OCI-LY7 (cell line): ENCODE measurements at regions not wholly inside any gene's neighbourhood (a gene's known extent, or its start where the extent isn't known, plus 50 kb on each side); places are given as distances from the start of the nearest gene placed in this dataset.

Source experiments
- BruUV-seq: library from RNA; stranded (reverse); fragments of 400-500 nt; replicated peaks from 2 replicates; lab custom pipeline; 2021; lab: Mats Ljungman, UMichigan
- CTCF ChIA-PET: fragments of 300-600 bp; sonication (Branson Sonifier 250); formaldehyde crosslinking; loops from one replicate; lab custom pipeline; 2022; ENCODE audit warnings: antibody characterized with exemption; ENCODE audit not compliant: unreplicated experiment; lab: Charles Lee
- POLR2A ChIA-PET: fragments of 300-600 bp; sonication (Branson Sonifier 250); formaldehyde crosslinking; loops from one replicate; lab custom pipeline; 2022; ENCODE audit warnings: antibody characterized with exemption; lab: Charles Lee
- DNase-seq: peaks from one replicate; pipeline ENCODE4 v3.0.0-alpha.2; 2015; ENCODE audit warnings: low spot score
- H2AFZ ChIP-seq: fragments of 200-600 bp; sonication (generic), shearing (Covaris generic); 2 replicates; pipeline ENCODE4 v1.6.1; 2014; ENCODE audit warnings: mild to moderate bottlenecking, antibody characterized with exemption, low read length, moderate library complexity
- H3K27ac ChIP-seq: fragments of 200-600 bp; sonication (generic); 2 replicates; pipeline ENCODE4 v1.5.1; 2014; ENCODE audit warnings: mixed run types, low read depth, mild to moderate bottlenecking, moderate library complexity, low read length, inconsistent platforms; ENCODE audit not compliant: poor library complexity, severe bottlenecking
- H3K36me3 ChIP-seq: fragments of 200-600 bp; sonication (generic); 2 replicates; pipeline ENCODE4 v1.6.1; 2014; ENCODE audit warnings: mild to moderate bottlenecking, antibody characterized with exemption, low read length, moderate library complexity, mixed read lengths; ENCODE audit not compliant: insufficient read depth
- H3K4me1 ChIP-seq: fragments of 200-600 bp; sonication (generic); 2 replicates; pipeline ENCODE4 v1.5.1; 2014; ENCODE audit warnings: mild to moderate bottlenecking, low read length; ENCODE audit not compliant: insufficient read depth, poor library complexity, severe bottlenecking
- H3K4me2 ChIP-seq: fragments of 200-600 bp; sonication (generic); 2 replicates; pipeline ENCODE4 v1.6.1; 2014; ENCODE audit warnings: mild to moderate bottlenecking, low read length
- H3K4me3 ChIP-seq: fragments of 200-600 bp; sonication (generic); 2 replicates; pipeline ENCODE4 v1.5.1; 2014; ENCODE audit warnings: mild to moderate bottlenecking, low read depth, low read length; ENCODE audit not compliant: poor library complexity, severe bottlenecking
- H3K79me2 ChIP-seq: fragments of 200-600 bp; sonication (generic); 2 replicates; pipeline ENCODE4 v1.6.1; 2016; ENCODE audit warnings: low read depth, mild to moderate bottlenecking, low read length, moderate library complexity, mixed read lengths; ENCODE audit not compliant: insufficient read depth
- H3K9me2 ChIP-seq: fragments of 200-600 bp; sonication (generic); 2 replicates; pipeline ENCODE4 v1.6.1; 2016; ENCODE audit warnings: mild to moderate bottlenecking, low read length, mixed read lengths; ENCODE audit not compliant: insufficient read depth
- H3K9me3 ChIP-seq: fragments of 200-600 bp; sonication (generic); 2 replicates; pipeline ENCODE4 v1.6.1; 2014; ENCODE audit warnings: mild to moderate bottlenecking, mixed run types, low read length, mixed read lengths
- H4K20me1 ChIP-seq: fragments of 200-600 bp; sonication (generic); 2 replicates; pipeline ENCODE4 v1.6.1; 2014; ENCODE audit warnings: mild to moderate bottlenecking, antibody characterized with exemption, low read length, moderate library complexity, mixed read lengths; ENCODE audit not compliant: insufficient read depth
- CTCF ChIP-seq: fragments of 200-600 bp; sonication (generic); conservative IDR thresholded peaks from 2 replicates; pipeline ENCODE4 v1.5.1; 2014; ENCODE audit warnings: mild to moderate bottlenecking, antibody characterized with exemption, low read length, moderate library complexity, mixed read lengths
- EZH2phosphoT487 ChIP-seq: fragments of 200-600 bp; sonication (generic); IDR thresholded peaks from 2 replicates; pipeline ENCODE4 v1.6.1; 2018; ENCODE audit warnings: low read depth, borderline replicate concordance, mild to moderate bottlenecking, mixed run types, antibody characterized with exemption, low read length, moderate library complexity, mixed read lengths
- intact Hi-C: fragments of 100-400 bp; cut with micrococcal nuclease; formaldehyde crosslinking; loops from one replicate; pipeline ENCODE4 v1.10.0; 2022; ENCODE audit not compliant: unreplicated experiment

DNA sequence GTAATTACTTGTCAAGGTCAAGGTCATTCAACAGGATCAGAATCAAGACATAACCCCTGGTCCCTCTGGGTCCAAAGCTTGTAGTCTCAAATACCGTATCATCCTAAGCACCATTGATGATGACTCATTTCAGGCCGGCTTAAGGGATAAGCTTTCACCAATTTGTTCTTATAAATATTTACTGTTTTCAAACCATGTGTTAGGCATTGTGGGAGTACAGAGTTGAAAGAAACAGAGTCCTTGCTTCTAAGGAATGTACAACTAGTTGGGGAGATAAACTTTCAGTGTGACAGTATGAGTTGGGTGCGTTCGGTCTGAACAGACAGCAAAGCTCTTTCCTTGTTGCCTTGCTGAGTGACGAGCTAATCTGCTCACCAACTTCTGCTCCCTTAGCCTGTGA is 183.5 kb upstream of the MAF start:
- no peak overlapping the region for H2AFZ ChIP-seq
- no peak overlapping the region for H3K4me3 ChIP-seq
- no peaks in the 10 kb centered on the region for H3K9me2 ChIP-seq
- no peaks in the 10 kb centered on the region for H3K9me3 ChIP-seq
- intact Hi-C loops: no loop called here
- no peaks in the 10 kb centered on the region for H3K36me3 ChIP-seq
- no peak overlapping the region for H3K27ac ChIP-seq
- no peaks in the 10 kb centered on the region for H3K79me2 ChIP-seq
- ChIA-PET CTCF (no interaction called here), POLR2A (no interaction called here)
- no peak for DNase-seq
- no peaks in the 10 kb centered on the region for H3K4me1 ChIP-seq
- no TSS peak for BruUV-seq
- H4K20me1 ChIP-seq: no peaks in the 10 kb centered on the region
- no peak overlapping the region for H3K4me2 ChIP-seq
- no peak for TF ChIP-seq EZH2phosphoT487
- no peak for TF ChIP-seq CTCF

DNA sequence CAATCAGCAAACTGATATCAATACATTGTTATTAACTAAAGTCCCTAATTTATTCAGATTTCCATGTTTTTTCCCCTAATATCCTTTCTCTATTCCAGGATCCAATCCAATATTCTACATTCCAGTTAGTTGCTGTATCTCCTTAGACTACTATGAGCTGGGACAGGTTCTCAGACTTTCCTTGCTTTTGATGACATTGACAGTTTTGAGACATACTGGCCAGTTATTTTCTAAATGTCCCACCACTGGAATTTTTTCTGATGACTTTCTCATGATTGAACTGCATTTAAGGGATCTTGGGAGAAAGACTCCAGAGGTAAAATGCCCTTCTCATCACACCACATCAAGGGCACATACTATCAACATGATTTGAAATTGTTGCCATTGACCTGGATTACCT is 177.1 kb upstream of the MAF start:
- Histone ChIP-seq H3K9me3 (no peaks in the 10 kb centered on the region), H3K36me3 (no peaks in the 10 kb centered on the region), H2AFZ (no peak overlapping the region), H4K20me1 (no peaks in the 10 kb centered on the region), H3K4me1 (no peaks in the 10 kb centered on the region), H3K9me2 (no peaks in the 10 kb centered on the region), H3K27ac (no peak overlapping the region), H3K4me3 (no peak overlapping the region), H3K79me2 (no peaks in the 10 kb centered on the region), H3K4me2 (no peak overlapping the region)
- DNase-seq: no peak
- ChIA-PET CTCF (no interaction called here), POLR2A (no interaction called here)
- TF ChIP-seq CTCF (no peak), EZH2phosphoT487 (no peak)
- intact Hi-C loops: no loop called here
- no TSS peak for BruUV-seq

DNA sequence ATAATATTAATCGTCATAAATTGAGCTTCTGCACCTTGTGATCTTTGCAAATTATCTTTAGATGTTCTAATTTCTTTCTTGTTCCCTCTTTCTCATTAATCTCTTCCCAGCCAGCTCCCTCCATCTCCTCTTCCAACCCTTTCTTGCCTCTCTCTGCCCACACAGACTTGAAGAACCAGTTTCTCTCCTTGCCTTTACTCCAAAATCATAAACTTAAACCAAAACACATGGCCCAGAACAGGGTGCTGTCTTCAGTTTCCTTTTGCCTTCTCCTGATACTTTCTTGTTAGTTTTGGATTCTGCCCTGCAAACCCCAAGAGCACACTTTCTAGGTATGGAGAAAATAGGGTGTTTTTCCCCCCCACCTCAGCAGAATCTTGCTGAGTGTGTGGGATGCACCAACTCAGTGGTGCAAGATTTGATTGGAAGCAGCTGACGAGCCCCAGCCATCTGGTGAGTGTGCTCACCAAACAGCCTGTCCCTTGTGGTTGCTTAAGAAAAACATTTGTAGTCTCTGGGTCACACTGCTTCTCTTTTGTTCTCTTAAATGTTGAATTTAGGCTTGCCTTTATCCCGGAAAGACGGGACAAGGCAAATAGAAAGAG is 175.8 kb upstream of the MAF start:
- no peaks in the 10 kb centered on the region for H3K79me2 ChIP-seq
- H3K36me3 ChIP-seq: no peaks in the 10 kb centered on the region
- no peak overlapping the region for H3K4me2 ChIP-seq
- no peak overlapping the region for H3K27ac ChIP-seq
- intact Hi-C loops: no loop called here
- H3K4me1 ChIP-seq: no peaks in the 10 kb centered on the region
- no peaks in the 10 kb centered on the region for H4K20me1 ChIP-seq
- H2AFZ ChIP-seq: no peak overlapping the region
- TF ChIP-seq EZH2phosphoT487: no peak
- no peak for TF ChIP-seq CTCF
- CTCF ChIA-PET: no interaction called here
- no peaks in the 10 kb centered on the region for H3K9me2 ChIP-seq
- BruUV-seq: no TSS peak
- DNase-seq: no peak
- POLR2A ChIA-PET: interaction anchor here (0.6 kb wide), 2 partner anchors 16 to 1710 kb away, joined by 3 to 4 read pairs; no protein-coding TSS in a partner anchor
- H3K9me3 ChIP-seq: no peaks in the 10 kb centered on the region
- H3K4me3 ChIP-seq: no peak overlapping the region
